WI38 (cell line): ENCODE measurements at regions not wholly inside any gene's neighbourhood (a gene's known extent, or its start where the extent isn't known, plus 50 kb on each side); places are given as distances from the start of the nearest gene placed in this dataset.
"Not testable (repeated sequence)": the region's sequence is repeated elsewhere in the genome, so short reads cannot be mapped to it uniquely, and the experiment has no call there.

Experiments used
- H3K4me3 ChIP-seq: 2 replicates; pipeline ENCODE4 v1.5.1; 2011; ENCODE audit warnings: low read depth, mild to moderate bottlenecking, control low read depth, low read length
- TF ChIP-seq, protein P1 (sequence below): IDR thresholded peaks from 2 replicates; pipeline ENCODE4 v1.5.1; 2012; ENCODE audit warnings: low read depth, mild to moderate bottlenecking, control low read depth, low read length

DNA sequence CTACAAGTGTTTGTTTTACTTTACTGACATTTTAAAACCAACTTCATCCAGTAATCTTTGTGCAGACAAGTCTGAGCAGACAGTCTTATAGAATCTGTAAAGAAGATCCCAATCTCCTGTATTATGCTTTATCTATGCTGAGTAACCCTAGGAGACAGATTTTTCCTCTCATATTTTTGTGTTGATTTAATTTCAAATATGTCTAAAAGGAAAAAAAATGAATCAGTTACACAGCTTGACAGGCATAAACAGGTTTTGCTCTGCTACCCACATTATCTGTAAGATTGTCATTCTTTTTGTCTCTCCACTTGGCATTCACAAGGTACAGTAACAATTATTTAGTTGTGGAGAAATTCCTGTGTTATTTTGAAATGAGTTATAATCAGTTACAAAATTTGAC, 415.0 kb downstream of the NYAP2 start:
- no peak overlapping the region for H3K4me3 ChIP-seq
- TF ChIP-seq, protein P1, sequence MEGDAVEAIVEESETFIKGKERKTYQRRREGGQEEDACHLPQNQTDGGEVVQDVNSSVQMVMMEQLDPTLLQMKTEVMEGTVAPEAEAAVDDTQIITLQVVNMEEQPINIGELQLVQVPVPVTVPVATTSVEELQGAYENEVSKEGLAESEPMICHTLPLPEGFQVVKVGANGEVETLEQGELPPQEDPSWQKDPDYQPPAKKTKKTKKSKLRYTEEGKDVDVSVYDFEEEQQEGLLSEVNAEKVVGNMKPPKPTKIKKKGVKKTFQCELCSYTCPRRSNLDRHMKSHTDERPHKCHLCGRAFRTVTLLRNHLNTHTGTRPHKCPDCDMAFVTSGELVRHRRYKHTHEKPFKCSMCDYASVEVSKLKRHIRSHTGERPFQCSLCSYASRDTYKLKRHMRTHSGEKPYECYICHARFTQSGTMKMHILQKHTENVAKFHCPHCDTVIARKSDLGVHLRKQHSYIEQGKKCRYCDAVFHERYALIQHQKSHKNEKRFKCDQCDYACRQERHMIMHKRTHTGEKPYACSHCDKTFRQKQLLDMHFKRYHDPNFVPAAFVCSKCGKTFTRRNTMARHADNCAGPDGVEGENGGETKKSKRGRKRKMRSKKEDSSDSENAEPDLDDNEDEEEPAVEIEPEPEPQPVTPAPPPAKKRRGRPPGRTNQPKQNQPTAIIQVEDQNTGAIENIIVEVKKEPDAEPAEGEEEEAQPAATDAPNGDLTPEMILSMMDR: no peak

DNA sequence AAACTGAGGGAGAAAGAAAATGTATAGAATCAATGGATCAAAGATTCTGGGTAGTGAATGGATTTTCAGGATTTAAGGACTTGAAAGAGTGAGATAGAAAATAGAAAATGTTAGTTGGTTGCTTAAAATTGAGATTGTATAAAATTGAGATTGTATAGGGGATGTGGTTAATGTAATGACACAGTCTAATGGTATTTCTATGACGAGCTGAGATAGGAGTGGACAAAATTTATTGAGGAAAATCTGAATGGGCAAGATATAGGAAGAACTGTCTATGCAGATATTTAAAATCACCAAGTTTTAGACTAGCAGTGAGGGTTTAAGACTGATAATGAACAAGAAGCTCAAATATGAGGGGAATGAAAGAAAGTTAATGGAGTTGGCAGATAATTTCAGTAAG, 406.6 kb downstream of the NYAP2 start:
- no peak overlapping the region for H3K4me3 ChIP-seq
- TF ChIP-seq, protein P1: no peak

DNA sequence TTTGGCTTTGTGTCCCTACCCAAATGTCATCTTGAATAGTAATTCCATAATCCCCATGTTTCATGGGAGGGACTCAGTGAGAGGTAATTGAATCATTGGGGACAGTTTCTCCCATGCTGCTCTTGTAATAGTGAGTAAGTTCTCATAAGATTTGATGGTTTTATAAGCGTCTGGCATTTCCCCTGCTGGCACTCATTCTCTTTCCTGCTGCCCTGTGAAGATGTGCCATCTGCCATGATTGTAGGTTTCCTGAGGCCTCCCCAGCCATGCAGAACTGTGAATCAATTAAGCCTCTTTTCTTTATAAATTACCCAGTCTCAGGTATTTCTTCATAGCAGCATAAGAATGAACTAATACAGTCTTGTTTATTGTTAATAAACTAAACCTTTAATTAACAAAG, 402.6 kb downstream of the NYAP2 start:
- not testable (repeated sequence) for H3K4me3 ChIP-seq

DNA sequence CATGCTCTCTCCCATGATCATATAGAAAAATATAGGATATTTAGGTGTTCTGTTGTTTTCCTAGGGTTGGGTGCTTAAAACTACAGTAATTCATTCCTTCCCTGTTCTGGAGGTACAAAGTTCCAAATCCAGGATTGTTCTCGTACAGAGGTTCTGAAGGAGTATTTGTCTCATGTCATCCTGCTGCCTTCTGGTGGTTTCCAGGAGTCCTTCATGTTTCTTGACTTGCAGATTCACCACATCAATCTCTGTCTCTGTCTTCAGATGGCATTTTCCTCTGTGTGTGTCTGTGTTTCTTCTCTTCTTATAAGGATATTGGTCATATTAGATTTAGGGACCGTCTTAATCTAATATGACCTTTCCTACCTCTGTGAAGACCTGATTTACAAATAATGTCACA, 397.9 kb downstream of the NYAP2 start:
- TF ChIP-seq, protein P1: no peak

DNA sequence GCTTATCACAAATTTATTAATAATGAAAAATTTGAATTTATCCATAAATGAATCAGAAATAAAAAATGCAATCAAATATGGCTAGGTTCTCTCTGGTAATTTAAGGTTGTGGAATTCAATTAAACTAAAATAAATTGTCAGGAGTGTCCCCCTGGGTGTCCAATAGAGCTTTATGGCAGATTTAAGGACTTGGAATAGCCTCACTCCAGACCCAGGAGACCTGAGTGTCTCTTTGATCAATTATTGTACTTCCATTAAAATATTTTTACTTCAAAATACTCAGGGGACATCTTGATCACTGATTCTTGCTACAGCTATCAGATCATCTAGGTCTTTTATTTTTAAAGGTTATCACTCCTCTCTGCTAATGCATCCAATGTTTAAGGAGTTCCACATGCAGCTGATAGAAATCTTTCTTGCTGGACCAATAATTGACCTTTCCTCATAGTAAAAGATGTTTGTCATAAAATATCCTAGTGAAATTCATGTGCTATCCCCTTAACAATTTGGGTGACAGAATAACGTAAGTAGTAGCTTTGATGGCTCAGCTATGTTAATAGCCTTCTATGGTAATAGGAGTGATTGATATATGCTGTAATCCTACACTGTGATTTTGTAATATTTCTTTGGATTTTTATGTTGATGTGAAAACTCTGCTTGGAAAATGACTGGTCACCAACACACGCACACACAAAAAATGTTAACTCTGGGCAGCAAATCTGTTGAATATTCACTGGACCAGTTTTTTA, 395.3 kb downstream of the NYAP2 start:
- TF ChIP-seq, protein P1: no peak
- H3K4me3 ChIP-seq: no peak overlapping the region

More for the DNA sequence above, 397.9 kb downstream of the NYAP2 start:
- no peak overlapping the region for H3K4me3 ChIP-seq

DNA sequence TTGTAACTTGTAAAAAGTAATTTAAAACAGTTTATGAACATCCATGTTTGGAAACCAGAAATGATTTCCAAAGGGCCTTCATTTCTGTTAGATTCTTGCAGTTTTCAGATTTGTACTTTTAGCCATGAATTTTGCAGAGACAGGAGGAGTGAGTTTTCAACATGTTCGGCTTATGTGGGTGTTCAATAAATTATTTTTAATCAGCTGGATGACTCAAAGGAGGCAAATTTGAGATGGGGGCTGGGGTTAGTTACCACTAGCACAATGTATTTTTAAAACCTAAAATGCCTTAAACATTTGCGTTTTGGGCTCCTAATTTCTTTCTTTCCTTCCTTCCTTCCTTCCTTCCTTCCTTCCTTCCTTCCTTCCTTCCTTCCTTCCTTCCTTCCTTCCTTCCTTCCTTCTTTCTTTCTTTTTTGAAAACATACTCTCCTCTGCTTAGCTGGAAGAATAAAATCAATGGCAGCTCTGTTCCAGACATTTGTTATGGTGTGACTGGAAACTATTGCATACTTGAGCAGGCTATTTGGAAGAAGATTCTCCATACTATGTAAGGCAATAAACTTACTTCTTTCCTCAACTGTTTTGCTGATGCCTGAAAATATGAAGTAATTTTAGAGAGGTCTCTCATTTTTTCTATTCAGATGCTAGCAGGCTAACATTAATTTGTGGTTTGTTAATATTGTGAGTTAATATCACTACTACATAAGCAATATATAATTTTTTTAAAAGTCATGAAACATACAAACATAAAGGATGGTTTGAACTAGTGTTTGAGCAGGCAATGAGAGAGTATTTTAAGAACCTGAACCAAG, 394.4 kb downstream of the NYAP2 start:
- H3K4me3 ChIP-seq: no peak overlapping the region
- TF ChIP-seq, protein P1: no peak

DNA sequence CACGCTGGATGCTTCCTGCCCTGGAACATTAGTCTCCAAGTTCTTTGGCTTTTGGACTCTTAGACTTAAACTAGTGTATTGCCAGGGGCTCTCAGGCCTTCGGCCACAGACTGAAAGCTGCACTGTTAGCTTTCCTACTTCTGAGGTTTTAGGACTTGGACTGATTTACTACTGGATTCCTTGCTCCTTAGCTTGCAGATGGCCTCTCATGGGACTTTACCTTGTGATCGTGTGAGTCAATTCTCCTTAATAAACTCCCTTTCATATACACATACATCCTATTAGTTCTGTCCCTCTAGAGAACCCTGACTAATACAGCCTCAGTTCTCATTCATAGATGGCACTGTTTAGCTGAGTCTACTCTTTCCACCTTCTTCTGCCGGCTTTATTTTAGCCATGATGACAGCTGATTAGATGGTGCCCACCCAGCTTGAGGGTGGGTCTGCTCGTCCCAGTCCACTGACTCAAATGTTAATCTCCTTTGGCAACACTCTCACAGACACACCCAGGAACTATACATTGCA, 389.1 kb downstream of the NYAP2 start:
- no peak overlapping the region for H3K4me3 ChIP-seq
- TF ChIP-seq, protein P1: no peak
